ENCODE measurements at regions not wholly inside any gene's neighbourhood (a gene's known extent, or its start where the extent isn't known, plus 50 kb on each side); places are given as distances from the start of the nearest gene placed in this dataset.

GRCh38 chr5:154544646-154545045, 66.6 kb upstream of the HAND1 start:
- ChIA-PET POLR2A (no interaction called here), CTCF (interaction anchor here (1.2 to 3.0 kb wide), 2 partner anchors 10 to 76 kb away, joined by 3 to 10 read pairs; no protein-coding TSS in a partner anchor)
- DNase-seq (ENCODE audit: extremely low spot score), result no peak
- TF ChIP-seq CTCF (IDR thresholded peaks at IDR 0.05; ENCODE audit: control extremely low read depth, extremely low read depth, low read depth, missing control alignments), result no peak

- TF ChIP-seq CTCF (IDR thresholded peaks at IDR 0.05; ENCODE audit: control extremely low read depth, extremely low read depth, low read depth, missing control alignments), result no peak
- no peak for DNase-seq (ENCODE audit: extremely low spot score)
- POLR2A ChIA-PET, result no interaction called here
- CTCF ChIA-PET, result interaction anchor here (1.0 to 3.0 kb wide), 3 partner anchors 9 to 23 kb away, joined by 3 to 10 read pairs (median 4); no protein-coding TSS in a partner anchor
These were observed 65.4 kb upstream of the HAND1 start for GRCh38 chr5:154543380-154543779.

- ChIA-PET CTCF (interaction anchor here (1.0 to 3.0 kb wide), 3 partner anchors 8 to 22 kb away, joined by 3 to 10 read pairs (median 4); no protein-coding TSS in a partner anchor), POLR2A (no interaction called here)
- TF ChIP-seq CTCF (IDR thresholded peaks at IDR 0.05; ENCODE audit: control extremely low read depth, extremely low read depth, low read depth, missing control alignments), result no peak
- DNase-seq (ENCODE audit: extremely low spot score), result no peak
These were observed 64.6 kb upstream of the HAND1 start for GRCh38 chr5:154542581-154542980.

- ChIA-PET POLR2A (no interaction called here), CTCF (interaction anchor here (1.0 to 3.0 kb wide), 3 partner anchors 8 to 69 kb away, joined by 3 to 10 read pairs (median 4); no protein-coding TSS in a partner anchor)
- TF ChIP-seq CTCF (IDR thresholded peaks at IDR 0.05; ENCODE audit: control extremely low read depth, extremely low read depth, low read depth, missing control alignments), result no peak
- DNase-seq (ENCODE audit: extremely low spot score), result no peak
These were observed 64.0 kb upstream of the HAND1 start for GRCh38 chr5:154542000-154542399.

- ChIA-PET CTCF (interaction anchor here (1.4 kb wide), 1 partner anchor 70 kb away, joined by 4 read pairs; no protein-coding TSS in a partner anchor), POLR2A (no interaction called here)
- TF ChIP-seq CTCF (IDR thresholded peaks at IDR 0.05; ENCODE audit: control extremely low read depth, extremely low read depth, low read depth, missing control alignments), result no peak
- DNase-seq (ENCODE audit: extremely low spot score), result no peak
These were observed 63.5 kb upstream of the HAND1 start for GRCh38 chr5:154541553-154541952.

GRCh38 chr5:154540600-154540999, 62.6 kb upstream of the HAND1 start:
- TF ChIP-seq CTCF (IDR thresholded peaks at IDR 0.05; ENCODE audit: control extremely low read depth, extremely low read depth, low read depth, missing control alignments), result no peak
- DNase-seq (ENCODE audit: extremely low spot score), result no peak
- POLR2A ChIA-PET, result no interaction called here
- CTCF ChIA-PET, result interaction anchor here (0.7 to 1.4 kb wide), 2 partner anchors 20 to 71 kb away, joined by 3 to 4 read pairs; no protein-coding TSS in a partner anchor
